ENCODE measurements at regions not wholly inside any gene's neighbourhood (a gene's known extent, or its start where the extent isn't known, plus 50 kb on each side); places are given as distances from the start of the nearest gene placed in this dataset.
"Not testable (repeated sequence)": the region's sequence is repeated elsewhere in the genome, so short reads cannot be mapped to it uniquely, and the experiment has no call there.

- no peaks in the 10 kb centered on the region for H3K27me3 ChIP-seq (ENCODE audit: control insufficient read depth in 2 of 2, insufficient read depth in 2 of 2, low read length in 2 of 2)
- H3K9me3 ChIP-seq (ENCODE audit: control insufficient read depth in 2 of 2, low read length in 2 of 2) = no peaks in the 10 kb centered on the region
- no peak overlapping the region for H3K4me3 ChIP-seq (ENCODE audit: low read length in 2 of 2)
- H3K4me1 ChIP-seq (ENCODE audit: control insufficient read depth in 2 of 2, insufficient read depth in 2 of 2, low read length in 2 of 2) = no peaks in the 10 kb centered on the region
- no peaks in the 10 kb centered on the region for H3K36me3 ChIP-seq (ENCODE audit: control insufficient read depth in 2 of 2, insufficient read depth in 2 of 2, low read length in 2 of 2)
- no peak overlapping the region for H3K27ac ChIP-seq (ENCODE audit: low read depth in 2 of 2, low read length in 2 of 2)
- H3K9ac ChIP-seq (ENCODE audit: low read depth in 1 of 2, low read length in 2 of 2) = no peak overlapping the region
Observed at GRCh38 chr12:127482950-127483349, 784.0 kb upstream of the TMEM132C start.

- no peaks in the 10 kb centered on the region for H3K9me3 ChIP-seq (ENCODE audit: control insufficient read depth in 2 of 2, low read length in 2 of 2)
Observed at GRCh38 chr12:127485528-127485927, 781.4 kb upstream of the TMEM132C start.

GRCh38 chr12:127487031-127487430 is 779.9 kb upstream of the TMEM132C start:
- Histone ChIP-seq H3K27me3 (ENCODE audit: control insufficient read depth in 2 of 2, insufficient read depth in 2 of 2, low read length in 2 of 2) (no peaks in the 10 kb centered on the region), H3K4me3 (ENCODE audit: low read length in 2 of 2) (no peak overlapping the region), H3K9me3 (ENCODE audit: control insufficient read depth in 2 of 2, low read length in 2 of 2) (no peaks in the 10 kb centered on the region)

More at GRCh38 chr12:127485528-127485927, 781.4 kb upstream of the TMEM132C start:
- Histone ChIP-seq H3K27ac (ENCODE audit: low read depth in 2 of 2, low read length in 2 of 2) (no peak overlapping the region), H3K9ac (ENCODE audit: low read depth in 1 of 2, low read length in 2 of 2) (no peak overlapping the region), H3K4me1 (ENCODE audit: control insufficient read depth in 2 of 2, insufficient read depth in 2 of 2, low read length in 2 of 2) (no peaks in the 10 kb centered on the region), H3K36me3 (ENCODE audit: control insufficient read depth in 2 of 2, insufficient read depth in 2 of 2, low read length in 2 of 2) (no peaks in the 10 kb centered on the region), H3K27me3 (ENCODE audit: control insufficient read depth in 2 of 2, insufficient read depth in 2 of 2, low read length in 2 of 2) (no peaks in the 10 kb centered on the region), H3K4me3 (ENCODE audit: low read length in 2 of 2) (no peak overlapping the region)

GRCh38 chr12:127489061-127489460 is 777.9 kb upstream of the TMEM132C start:
- H3K4me3 ChIP-seq (ENCODE audit: low read length in 2 of 2) = peak overlapping the region; percentile 9 to 28
- H3K36me3 ChIP-seq (ENCODE audit: control insufficient read depth in 2 of 2, insufficient read depth in 2 of 2, low read length in 2 of 2) = no peaks in the 10 kb centered on the region
- no peak overlapping the region for H3K9ac ChIP-seq (ENCODE audit: low read depth in 1 of 2, low read length in 2 of 2)
- no peaks in the 10 kb centered on the region for H3K9me3 ChIP-seq (ENCODE audit: control insufficient read depth in 2 of 2, low read length in 2 of 2)
- H3K27ac ChIP-seq (ENCODE audit: low read depth in 2 of 2, low read length in 2 of 2) = peak overlapping the region in 1 of 2 donors; percentile 11
- H3K27me3 ChIP-seq (ENCODE audit: control insufficient read depth in 2 of 2, insufficient read depth in 2 of 2, low read length in 2 of 2) = no peaks in the 10 kb centered on the region
- H3K4me1 ChIP-seq (ENCODE audit: control insufficient read depth in 2 of 2, insufficient read depth in 2 of 2, low read length in 2 of 2) = no peaks in the 10 kb centered on the region

More at GRCh38 chr12:127487031-127487430, 779.9 kb upstream of the TMEM132C start:
- H3K4me1 ChIP-seq (ENCODE audit: control insufficient read depth in 2 of 2, insufficient read depth in 2 of 2, low read length in 2 of 2) = no peaks in the 10 kb centered on the region
- H3K9ac ChIP-seq (ENCODE audit: low read depth in 1 of 2, low read length in 2 of 2) = no peak overlapping the region
- H3K36me3 ChIP-seq (ENCODE audit: control insufficient read depth in 2 of 2, insufficient read depth in 2 of 2, low read length in 2 of 2) = no peaks in the 10 kb centered on the region
- no peak overlapping the region for H3K27ac ChIP-seq (ENCODE audit: low read depth in 2 of 2, low read length in 2 of 2)

GRCh38 chr12:127494961-127495915 is 771.7 kb upstream of the TMEM132C start:
- no peaks in the 10 kb centered on the region for H3K9me3 ChIP-seq (ENCODE audit: control insufficient read depth in 2 of 2, low read length in 2 of 2)
- H3K27ac ChIP-seq (ENCODE audit: low read depth in 2 of 2, low read length in 2 of 2) = no peak overlapping the region
- H3K4me3 ChIP-seq (ENCODE audit: low read length in 2 of 2) = no peak overlapping the region
- no peaks in the 10 kb centered on the region for H3K4me1 ChIP-seq (ENCODE audit: control insufficient read depth in 2 of 2, insufficient read depth in 2 of 2, low read length in 2 of 2)
- no peaks in the 10 kb centered on the region for H3K36me3 ChIP-seq (ENCODE audit: control insufficient read depth in 2 of 2, insufficient read depth in 2 of 2, low read length in 2 of 2)
- no peaks in the 10 kb centered on the region for H3K27me3 ChIP-seq (ENCODE audit: control insufficient read depth in 2 of 2, insufficient read depth in 2 of 2, low read length in 2 of 2)
- no peak overlapping the region for H3K9ac ChIP-seq (ENCODE audit: low read depth in 1 of 2, low read length in 2 of 2)

GRCh38 chr12:127496255-127496654 is 770.7 kb upstream of the TMEM132C start:
- H3K27me3 ChIP-seq (ENCODE audit: control insufficient read depth in 2 of 2, insufficient read depth in 2 of 2, low read length in 2 of 2) = no peaks in the 10 kb centered on the region
- H3K36me3 ChIP-seq (ENCODE audit: control insufficient read depth in 2 of 2, insufficient read depth in 2 of 2, low read length in 2 of 2) = no peaks in the 10 kb centered on the region
- H3K9me3 ChIP-seq (ENCODE audit: control insufficient read depth in 2 of 2, low read length in 2 of 2) = no peaks in the 10 kb centered on the region
- H3K4me1 ChIP-seq (ENCODE audit: control insufficient read depth in 2 of 2, insufficient read depth in 2 of 2, low read length in 2 of 2) = no peaks in the 10 kb centered on the region
- no peak overlapping the region for H3K27ac ChIP-seq (ENCODE audit: low read depth in 2 of 2, low read length in 2 of 2)
- H3K9ac ChIP-seq (ENCODE audit: low read depth in 1 of 2, low read length in 2 of 2) = no peak overlapping the region
- no peak overlapping the region for H3K4me3 ChIP-seq (ENCODE audit: low read length in 2 of 2)

- H3K27ac ChIP-seq (ENCODE audit: low read depth in 2 of 2, low read length in 2 of 2) = no peak overlapping the region
- H3K27me3 ChIP-seq (ENCODE audit: control insufficient read depth in 2 of 2, insufficient read depth in 2 of 2, low read length in 2 of 2) = no peaks in the 10 kb centered on the region
- H3K4me1 ChIP-seq (ENCODE audit: control insufficient read depth in 2 of 2, insufficient read depth in 2 of 2, low read length in 2 of 2) = no peaks in the 10 kb centered on the region
- no peaks in the 10 kb centered on the region for H3K36me3 ChIP-seq (ENCODE audit: control insufficient read depth in 2 of 2, insufficient read depth in 2 of 2, low read length in 2 of 2)
- no peaks in the 10 kb centered on the region for H3K9me3 ChIP-seq (ENCODE audit: control insufficient read depth in 2 of 2, low read length in 2 of 2)
- H3K9ac ChIP-seq (ENCODE audit: low read depth in 1 of 2, low read length in 2 of 2) = no peak overlapping the region
- no peak overlapping the region for H3K4me3 ChIP-seq (ENCODE audit: low read length in 2 of 2)
Observed at GRCh38 chr12:127500512-127501035, 766.4 kb upstream of the TMEM132C start.

- no peaks in the 10 kb centered on the region for H3K4me1 ChIP-seq (ENCODE audit: control insufficient read depth in 2 of 2, insufficient read depth in 2 of 2, low read length in 2 of 2)
- no peaks in the 10 kb centered on the region for H3K36me3 ChIP-seq (ENCODE audit: control insufficient read depth in 2 of 2, insufficient read depth in 2 of 2, low read length in 2 of 2)
- no peak overlapping the region for H3K27ac ChIP-seq (ENCODE audit: low read depth in 2 of 2, low read length in 2 of 2)
- H3K9ac ChIP-seq (ENCODE audit: low read depth in 1 of 2, low read length in 2 of 2) = no peak overlapping the region
- H3K4me3 ChIP-seq (ENCODE audit: low read length in 2 of 2) = no peak overlapping the region
- no peaks in the 10 kb centered on the region for H3K27me3 ChIP-seq (ENCODE audit: control insufficient read depth in 2 of 2, insufficient read depth in 2 of 2, low read length in 2 of 2)
- no peaks in the 10 kb centered on the region for H3K9me3 ChIP-seq (ENCODE audit: control insufficient read depth in 2 of 2, low read length in 2 of 2)
Observed at GRCh38 chr12:127501916-127502315, 765.1 kb upstream of the TMEM132C start.

- no peaks in the 10 kb centered on the region for H3K36me3 ChIP-seq (ENCODE audit: control insufficient read depth in 2 of 2, insufficient read depth in 2 of 2, low read length in 2 of 2)
- no peaks in the 10 kb centered on the region for H3K4me1 ChIP-seq (ENCODE audit: control insufficient read depth in 2 of 2, insufficient read depth in 2 of 2, low read length in 2 of 2)
- H3K9me3 ChIP-seq (ENCODE audit: control insufficient read depth in 2 of 2, low read length in 2 of 2) = no peaks in the 10 kb centered on the region
- no peak overlapping the region for H3K4me3 ChIP-seq (ENCODE audit: low read length in 2 of 2)
- no peaks in the 10 kb centered on the region for H3K27me3 ChIP-seq (ENCODE audit: control insufficient read depth in 2 of 2, insufficient read depth in 2 of 2, low read length in 2 of 2)
- H3K27ac ChIP-seq (ENCODE audit: low read depth in 2 of 2, low read length in 2 of 2) = no peak overlapping the region
- no peak overlapping the region for H3K9ac ChIP-seq (ENCODE audit: low read depth in 1 of 2, low read length in 2 of 2)
Observed at GRCh38 chr12:127503246-127503645, 763.7 kb upstream of the TMEM132C start.

GRCh38 chr12:127503996-127504395 is 763.0 kb upstream of the TMEM132C start:
- not testable (repeated sequence) for H3K4me3 ChIP-seq (ENCODE audit: low read length in 2 of 2); H3K9ac ChIP-seq (ENCODE audit: low read depth in 1 of 2, low read length in 2 of 2); H3K27me3 ChIP-seq (ENCODE audit: control insufficient read depth in 2 of 2, insufficient read depth in 2 of 2, low read length in 2 of 2); H3K4me1 ChIP-seq (ENCODE audit: control insufficient read depth in 2 of 2, insufficient read depth in 2 of 2, low read length in 2 of 2); H3K27ac ChIP-seq (ENCODE audit: low read depth in 2 of 2, low read length in 2 of 2); H3K9me3 ChIP-seq (ENCODE audit: control insufficient read depth in 2 of 2, low read length in 2 of 2); H3K36me3 ChIP-seq (ENCODE audit: control insufficient read depth in 2 of 2, insufficient read depth in 2 of 2, low read length in 2 of 2)
